ENCODE measurements at regions not wholly inside any gene's neighbourhood (a gene's known extent, or its start where the extent isn't known, plus 50 kb on each side); places are given as distances from the start of the nearest gene placed in this dataset.

DNA sequence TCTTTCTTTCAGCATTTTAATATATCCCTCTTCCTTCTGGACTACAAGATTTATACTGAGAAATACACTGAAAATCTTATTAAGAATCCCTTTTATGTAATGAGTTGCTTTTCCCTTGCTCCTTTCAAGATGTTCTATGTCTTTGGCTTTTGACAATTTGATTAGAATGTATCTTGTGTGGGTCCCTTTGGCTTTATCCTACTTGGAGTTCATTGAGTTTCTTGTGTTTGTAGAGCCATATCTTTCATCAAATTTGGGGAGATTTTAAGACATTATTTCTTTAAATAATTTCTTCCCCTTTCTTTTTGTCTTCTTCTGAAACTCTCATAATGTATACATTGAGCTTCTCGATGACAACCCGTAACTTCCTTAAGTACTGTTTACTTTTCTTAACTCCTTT lies 739.9 kb upstream of the AMOT start:
- Histone ChIP-seq H3K9ac (ENCODE audit: low read length) (no peak overlapping the region), H3K36me3 (ENCODE audit: insufficient read depth, low read length) (no peaks in the 10 kb centered on the region), H2AFZ (ENCODE audit: low read depth, low read length) (no peak overlapping the region), H3K4me2 (ENCODE audit: low read length) (no peak overlapping the region), H4K20me1 (ENCODE audit: insufficient read depth) (no peaks in the 10 kb centered on the region), H3K9me3 (ENCODE audit: low read length) (no peaks in the 10 kb centered on the region), H3K4me3 (ENCODE audit: low read length) (no peak overlapping the region), H3K9me2 (ENCODE audit: insufficient read depth, low read length) (no peaks in the 10 kb centered on the region), H3K27me3 (ENCODE audit: insufficient read depth, low read depth, low read length) (no peaks in the 10 kb centered on the region), H3F3A (ENCODE audit: insufficient read depth, low read length, poor library complexity, severe bottlenecking) (no peaks in the 10 kb centered on the region), H3K79me2 (replicated peaks; ENCODE audit: insufficient read depth, low read length) (no peaks in the 10 kb centered on the region), H3K27ac (ENCODE audit: low read length) (no peak overlapping the region)
- TF ChIP-seq REST (IDR thresholded peaks at IDR 0.05; ENCODE audit: borderline replicate concordance) (no peak), EZH2 (IDR thresholded peaks at IDR 0.05; ENCODE audit: borderline replicate concordance, insufficient read depth, low read length, poor library complexity, severe bottlenecking) (no peak), TAF1 (IDR thresholded peaks at IDR 0.05; ENCODE audit: low read depth) (no peak), SMC3 (conservative IDR thresholded peaks at IDR 0.05; ENCODE audit: poor library complexity) (no peak), MXI1 (conservative IDR thresholded peaks at IDR 0.05; ENCODE audit: poor library complexity, severe bottlenecking) (no peak)

GRCh38 chrX:113558576-113558975 lies 717.9 kb upstream of the AMOT start:
- Histone ChIP-seq H4K20me1 (ENCODE audit: insufficient read depth) (no peaks in the 10 kb centered on the region), H3K4me3 (ENCODE audit: low read length) (no peak overlapping the region), H3K9me3 (ENCODE audit: low read length) (no peaks in the 10 kb centered on the region), H3K36me3 (ENCODE audit: insufficient read depth, low read length) (no peaks in the 10 kb centered on the region), H3K27ac (ENCODE audit: low read length) (no peak overlapping the region), H3K79me2 (replicated peaks; ENCODE audit: insufficient read depth, low read length) (no peaks in the 10 kb centered on the region), H3K9me2 (ENCODE audit: insufficient read depth, low read length) (no peaks in the 10 kb centered on the region), H2AFZ (ENCODE audit: low read depth, low read length) (no peak overlapping the region), H3K4me2 (ENCODE audit: low read length) (no peak overlapping the region), H3F3A (ENCODE audit: insufficient read depth, low read length, poor library complexity, severe bottlenecking) (no peaks in the 10 kb centered on the region), H3K27me3 (ENCODE audit: insufficient read depth, low read depth, low read length) (no peaks in the 10 kb centered on the region), H3K9ac (ENCODE audit: low read length) (no peak overlapping the region)
- TF ChIP-seq EZH2 (IDR thresholded peaks at IDR 0.05; ENCODE audit: borderline replicate concordance, insufficient read depth, low read length, poor library complexity, severe bottlenecking), result no peak
- no peak for TF ChIP-seq MXI1 (conservative IDR thresholded peaks at IDR 0.05; ENCODE audit: poor library complexity, severe bottlenecking)
- no peak for TF ChIP-seq RAD21 (conservative IDR thresholded peaks at IDR 0.05)
- TF ChIP-seq EP300 (conservative IDR thresholded peaks at IDR 0.05; ENCODE audit: poor library complexity, severe bottlenecking), result no peak
- TF ChIP-seq SMC3 (conservative IDR thresholded peaks at IDR 0.05; ENCODE audit: poor library complexity), result no peak
- TF ChIP-seq CTCF (IDR thresholded peaks at IDR 0.05; ENCODE audit: poor library complexity, severe bottlenecking), result no peak
- TF ChIP-seq POLR2AphosphoS5 (IDR thresholded peaks at IDR 0.05), result no peak
- no peak for TF ChIP-seq TAF1 (IDR thresholded peaks at IDR 0.05; ENCODE audit: low read depth)
- no peak for TF ChIP-seq REST (IDR thresholded peaks at IDR 0.05; ENCODE audit: borderline replicate concordance)
